GM18909 (cell line): ENCODE measurements at regions not wholly inside any gene's neighbourhood (a gene's known extent, or its start where the extent isn't known, plus 50 kb on each side); places are given as distances from the start of the nearest gene placed in this dataset.

ENCODE experiments used
- ATAC-seq: cut with Tn5 transposase; IDR thresholded peaks from one replicate; pipeline ENCODE4 v1.9.1; 2021; ENCODE audit warnings: mild to moderate bottlenecking; ENCODE audit not compliant: unreplicated experiment, poor library complexity

- ATAC-seq: no peak
These were observed 151.2 kb upstream of the GPR26 start for GRCh38 chr10:123514996-123515395.

- no peak for ATAC-seq
These were observed 150.5 kb upstream of the GPR26 start for GRCh38 chr10:123515661-123516060.

- no peak for ATAC-seq
These were observed 149.9 kb upstream of the GPR26 start for GRCh38 chr10:123516291-123516690.

- ATAC-seq: no peak
These were observed 148.7 kb upstream of the GPR26 start for GRCh38 chr10:123517426-123517825.

- ATAC-seq: no peak
These were observed 148.3 kb upstream of the GPR26 start for GRCh38 chr10:123517901-123518300.

- ATAC-seq: no peak
These were observed 147.4 kb upstream of the GPR26 start for GRCh38 chr10:123518765-123519164.

- ATAC-seq: no peak
These were observed 146.3 kb upstream of the GPR26 start for GRCh38 chr10:123519861-123520260.

- no peak for ATAC-seq
These were observed 145.1 kb upstream of the GPR26 start for GRCh38 chr10:123521076-123521475.

GRCh38 chr10:123521556-123521955, 144.6 kb upstream of the GPR26 start:
- ATAC-seq: no peak

- no peak for ATAC-seq
These were observed 143.3 kb upstream of the GPR26 start for GRCh38 chr10:123522702-123523312.

- no peak for ATAC-seq
These were observed 142.3 kb upstream of the GPR26 start for GRCh38 chr10:123523833-123524232.

GRCh38 chr10:123526356-123527064, 139.6 kb upstream of the GPR26 start:
- ATAC-seq: no peak

GRCh38 chr10:123527151-123527550, 139.0 kb upstream of the GPR26 start:
- ATAC-seq: no peak

- no peak for ATAC-seq
These were observed 136.9 kb upstream of the GPR26 start for GRCh38 chr10:123529146-123529760.

GRCh38 chr10:123530166-123530870, 135.8 kb upstream of the GPR26 start:
- ATAC-seq: no peak

- ATAC-seq: no peak
These were observed 130.8 kb upstream of the GPR26 start for GRCh38 chr10:123535386-123535785.

- no peak for ATAC-seq
These were observed 129.8 kb upstream of the GPR26 start for GRCh38 chr10:123536176-123536845.

GRCh38 chr10:123537188-123537961, 128.8 kb upstream of the GPR26 start:
- ATAC-seq: no peak

- ATAC-seq: no peak
These were observed 127.5 kb upstream of the GPR26 start for GRCh38 chr10:123538401-123539320.
